Fibroblast of the aortic adventitia (primary cell): ENCODE measurements at regions not wholly inside any gene's neighbourhood (a gene's known extent, or its start where the extent isn't known, plus 50 kb on each side); places are given as distances from the start of the nearest gene placed in this dataset.
A peak's percentile ranks its signal among the peaks of the same experiment; 100 is the strongest.
"Not testable (repeated sequence)": the region's sequence is repeated elsewhere in the genome, so short reads cannot be mapped to it uniquely, and the experiment has no call there.

Experiments
- DNase-seq: peaks from one replicate; pipeline ENCODE4 v3.0.0-alpha.2; 2010; ENCODE audit warnings: low read depth
- H3K4me3 ChIP-seq: 2 replicates; pipeline ENCODE4 v1.5.1; 2011; ENCODE audit warnings: low read depth, mild to moderate bottlenecking, control low read depth, low read length, moderate library complexity
- TF ChIP-seq, protein P1 (sequence below): IDR thresholded peaks from 2 replicates; pipeline ENCODE4 v1.5.1; 2011; ENCODE audit warnings: mild to moderate bottlenecking, low read length, control low read depth, inconsistent platforms; ENCODE audit not compliant: insufficient read depth

DNA sequence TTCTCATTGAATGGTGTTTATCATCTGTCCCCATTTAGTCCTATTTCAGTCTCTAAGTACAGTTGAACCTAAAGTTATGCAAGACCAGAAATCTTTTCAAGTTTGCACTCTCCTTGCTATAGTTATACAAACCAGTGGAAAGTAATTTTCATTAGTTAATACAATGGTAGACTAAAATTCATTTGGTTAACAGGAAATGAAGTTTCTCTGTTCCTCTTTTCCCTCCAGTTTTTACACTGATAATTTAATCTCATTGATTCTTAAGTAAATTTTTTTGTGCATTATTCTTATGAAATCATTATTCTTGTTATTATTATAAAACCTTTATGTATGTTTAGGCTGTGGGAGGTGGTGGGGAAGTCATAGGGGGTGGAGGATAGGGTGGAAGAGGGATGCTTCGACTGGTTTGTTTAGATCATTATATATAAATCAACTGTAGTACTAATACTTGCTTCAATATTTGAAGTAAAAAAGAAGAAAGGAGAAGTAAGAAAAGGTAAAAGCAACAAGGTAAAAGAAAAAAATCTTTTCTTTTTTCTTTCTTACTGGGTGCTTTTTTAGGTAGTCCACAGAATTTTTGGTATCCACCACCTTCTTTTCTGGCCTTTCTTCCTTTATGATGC, 104.1 kb downstream of the GPR85 start:
- no peak overlapping the region for H3K4me3 ChIP-seq
- DNase-seq: no peak
- TF ChIP-seq, protein P1, sequence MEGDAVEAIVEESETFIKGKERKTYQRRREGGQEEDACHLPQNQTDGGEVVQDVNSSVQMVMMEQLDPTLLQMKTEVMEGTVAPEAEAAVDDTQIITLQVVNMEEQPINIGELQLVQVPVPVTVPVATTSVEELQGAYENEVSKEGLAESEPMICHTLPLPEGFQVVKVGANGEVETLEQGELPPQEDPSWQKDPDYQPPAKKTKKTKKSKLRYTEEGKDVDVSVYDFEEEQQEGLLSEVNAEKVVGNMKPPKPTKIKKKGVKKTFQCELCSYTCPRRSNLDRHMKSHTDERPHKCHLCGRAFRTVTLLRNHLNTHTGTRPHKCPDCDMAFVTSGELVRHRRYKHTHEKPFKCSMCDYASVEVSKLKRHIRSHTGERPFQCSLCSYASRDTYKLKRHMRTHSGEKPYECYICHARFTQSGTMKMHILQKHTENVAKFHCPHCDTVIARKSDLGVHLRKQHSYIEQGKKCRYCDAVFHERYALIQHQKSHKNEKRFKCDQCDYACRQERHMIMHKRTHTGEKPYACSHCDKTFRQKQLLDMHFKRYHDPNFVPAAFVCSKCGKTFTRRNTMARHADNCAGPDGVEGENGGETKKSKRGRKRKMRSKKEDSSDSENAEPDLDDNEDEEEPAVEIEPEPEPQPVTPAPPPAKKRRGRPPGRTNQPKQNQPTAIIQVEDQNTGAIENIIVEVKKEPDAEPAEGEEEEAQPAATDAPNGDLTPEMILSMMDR: no peak

DNA sequence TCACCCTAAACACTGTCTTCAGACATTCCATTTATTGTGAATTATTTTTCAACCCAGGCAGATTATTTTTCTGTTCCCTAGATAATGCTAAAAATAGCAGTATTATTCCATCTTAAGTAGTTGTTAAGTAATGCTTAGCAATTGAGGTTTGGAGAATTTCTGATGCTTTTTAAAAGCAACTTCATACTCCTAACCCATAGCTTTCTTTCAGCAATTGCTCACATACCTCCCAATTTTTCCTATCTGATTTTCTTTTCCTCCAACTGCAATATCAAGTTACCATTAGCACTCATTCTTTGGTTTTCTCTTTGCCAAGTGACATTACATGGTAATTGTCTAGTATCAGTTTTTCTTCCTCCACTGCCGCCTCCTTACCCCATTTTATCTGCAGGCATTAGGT, 104.7 kb downstream of the GPR85 start:
- TF ChIP-seq, protein P1: no peak
- H3K4me3 ChIP-seq: no peak overlapping the region

DNA sequence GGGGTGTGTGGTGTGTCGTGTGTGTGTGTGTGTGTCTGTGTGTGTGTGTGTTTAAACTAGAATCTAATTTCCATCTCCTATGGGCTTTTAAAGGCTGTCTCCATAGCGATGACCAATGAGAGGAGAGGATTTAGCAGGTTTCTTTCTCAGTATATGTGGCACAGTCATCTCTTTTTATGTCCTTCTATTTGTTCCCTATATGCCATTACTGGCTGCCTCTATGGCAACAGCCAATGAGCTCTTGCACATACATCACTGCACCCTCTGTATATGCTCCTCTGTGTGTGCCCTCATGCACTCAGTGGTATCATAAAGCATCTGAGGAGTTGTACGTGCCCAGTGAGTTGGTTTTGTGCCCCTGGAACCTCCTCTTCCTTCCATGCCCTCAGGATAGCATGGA, 107.6 kb downstream of the GPR85 start:
- DNase-seq, H3K4me3 ChIP-seq: not testable (repeated sequence)

More for the DNA sequence above, 104.7 kb downstream of the GPR85 start:
- DNase-seq: peak; percentile 38

DNA sequence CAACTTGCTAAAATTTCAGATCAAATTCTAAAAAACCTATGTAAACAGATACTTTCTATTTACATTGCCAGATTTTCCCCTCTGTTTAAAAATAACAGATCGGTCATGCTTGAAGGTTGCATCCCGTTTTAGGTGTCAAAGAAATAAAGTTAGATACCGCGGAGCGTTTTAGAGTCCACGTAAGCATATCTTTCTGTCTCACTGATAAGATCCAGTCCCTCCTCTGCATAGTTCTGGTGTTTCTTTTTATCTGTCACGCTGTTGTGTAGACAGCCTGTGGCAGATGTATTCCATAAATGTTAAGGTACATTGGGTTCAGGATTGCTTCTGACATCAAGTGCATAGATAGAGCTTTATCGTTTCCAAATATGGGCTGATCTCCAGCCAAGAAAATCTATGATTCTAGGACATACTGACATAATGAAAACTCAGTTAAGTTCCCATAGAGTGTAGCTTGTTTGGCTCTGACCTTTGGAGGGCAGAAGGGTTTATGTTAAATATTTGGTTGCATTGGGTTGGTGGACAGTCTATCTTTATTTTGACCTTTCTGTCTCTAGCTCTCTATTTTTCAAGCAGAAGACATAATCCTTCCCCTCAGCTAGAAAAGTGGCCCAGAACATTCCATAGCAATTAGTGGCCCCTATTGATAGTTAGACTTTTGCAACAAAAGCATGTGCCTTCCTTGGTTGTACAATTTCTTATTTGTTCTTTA, 109.2 kb downstream of the GPR85 start:
- DNase-seq, H3K4me3 ChIP-seq: not testable (repeated sequence)

DNA sequence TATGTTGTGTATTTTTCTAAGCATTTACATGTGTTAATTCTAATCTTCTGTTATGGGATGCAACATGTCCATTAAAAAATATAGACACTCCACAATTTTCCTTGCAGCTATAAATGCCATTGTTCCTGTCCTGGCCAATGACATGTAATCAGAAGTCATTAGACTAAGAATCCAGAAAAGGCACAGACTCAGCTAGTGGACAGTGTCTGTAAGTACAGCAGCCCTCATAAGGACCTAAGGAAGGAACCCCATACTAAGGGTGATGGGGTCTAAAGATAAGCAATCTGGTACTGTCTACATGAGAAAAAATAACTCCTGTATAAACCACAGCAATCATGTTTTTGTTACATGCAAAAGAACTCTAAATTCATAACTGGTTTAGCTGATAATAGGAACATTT, 115.9 kb downstream of the GPR85 start:
- TF ChIP-seq, protein P1: peak; percentile 24
- no peak for DNase-seq
- H3K4me3 ChIP-seq: no peak overlapping the region

DNA sequence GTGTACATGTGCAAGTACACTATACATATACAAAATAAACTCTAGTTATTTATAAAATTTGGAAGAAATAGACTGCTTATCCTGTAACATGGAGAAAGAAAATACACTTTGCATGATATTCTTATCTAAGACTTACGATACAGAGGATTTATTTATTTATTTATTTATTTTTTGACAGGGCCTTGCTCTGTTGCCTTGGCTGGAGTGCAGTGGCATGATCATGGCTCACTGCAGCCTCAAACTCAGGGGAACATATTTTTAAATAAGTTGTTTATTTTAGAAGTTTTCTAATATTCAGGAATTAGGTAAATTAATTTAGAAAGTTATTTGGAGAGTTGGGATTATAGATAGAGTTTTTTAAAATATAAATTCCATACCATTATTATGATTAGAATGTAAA, 116.7 kb downstream of the GPR85 start:
- H3K4me3 ChIP-seq: no peak overlapping the region
- DNase-seq: no peak
- TF ChIP-seq, protein P1: no peak

DNA sequence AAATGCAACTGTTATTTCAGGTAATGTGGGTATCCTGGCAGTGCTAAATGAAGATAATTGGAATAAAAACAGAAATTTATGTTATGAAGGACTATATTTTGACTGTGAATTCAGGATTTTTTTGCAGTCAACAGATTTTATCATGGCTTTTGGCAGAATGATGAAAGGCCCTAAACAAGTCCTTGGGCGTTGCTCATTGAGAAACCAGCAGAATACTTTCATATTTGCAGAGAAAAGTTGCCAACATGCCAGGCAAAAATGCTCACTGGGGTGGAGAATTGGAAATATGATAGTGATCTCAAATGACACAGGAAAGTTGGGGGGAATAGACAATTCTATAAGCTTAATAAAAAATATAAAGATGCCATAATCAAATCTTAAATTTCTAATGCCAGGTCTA, 121.1 kb downstream of the GPR85 start:
- TF ChIP-seq, protein P1: no peak
- peak; percentile 22 for DNase-seq
- H3K4me3 ChIP-seq: no peak overlapping the region

DNA sequence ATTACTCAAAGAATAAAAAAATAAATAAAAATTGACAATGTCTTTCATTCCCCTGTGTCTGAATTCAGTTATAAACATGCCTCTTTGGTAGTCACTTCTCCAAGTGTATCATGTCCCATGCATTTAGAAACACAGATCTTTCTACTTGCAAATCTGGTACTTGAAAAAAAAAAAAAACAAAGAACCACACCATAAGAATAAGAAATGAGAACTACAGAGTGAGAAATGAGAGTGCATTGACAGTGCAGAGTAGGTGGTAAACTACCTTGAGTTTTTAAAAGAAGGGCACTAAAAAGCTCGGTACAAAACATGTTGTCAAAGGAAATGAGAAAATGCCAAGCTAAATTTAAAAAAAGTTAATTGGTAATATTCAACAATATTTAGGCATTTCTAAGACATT, 123.0 kb downstream of the GPR85 start:
- DNase-seq: no peak
- no peak overlapping the region for H3K4me3 ChIP-seq
- TF ChIP-seq, protein P1: no peak
